GM19463 (cell line): ENCODE measurements at regions not wholly inside any gene's neighbourhood (a gene's known extent, or its start where the extent isn't known, plus 50 kb on each side); places are given as distances from the start of the nearest gene placed in this dataset.

ENCODE experiments used
- ATAC-seq: cut with Tn5 transposase; IDR thresholded peaks from one replicate; pipeline ENCODE4 v1.9.1; 2021; ENCODE audit warnings: mild to moderate bottlenecking, moderate library complexity; ENCODE audit not compliant: unreplicated experiment

DNA sequence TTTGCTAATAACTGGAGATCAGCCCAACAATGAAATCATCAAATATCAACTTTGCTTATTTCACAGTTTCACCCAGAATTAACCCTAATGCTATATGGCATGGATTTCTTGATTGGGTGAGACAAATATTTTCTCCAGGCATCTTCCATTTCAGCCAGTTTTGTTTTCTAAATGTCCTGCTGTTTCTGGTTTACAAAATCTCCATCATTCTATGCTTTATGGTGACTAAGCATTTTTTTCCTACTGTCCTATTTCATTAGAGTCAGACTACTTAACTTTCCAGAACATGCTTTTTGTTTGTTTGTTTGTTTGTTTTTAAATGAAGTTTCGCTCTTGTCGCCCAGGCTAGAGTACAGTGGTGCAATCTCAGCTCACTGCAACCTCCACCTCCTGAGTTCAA is 59.5 kb upstream of the EXOC2 start:
- ATAC-seq, result no peak

DNA sequence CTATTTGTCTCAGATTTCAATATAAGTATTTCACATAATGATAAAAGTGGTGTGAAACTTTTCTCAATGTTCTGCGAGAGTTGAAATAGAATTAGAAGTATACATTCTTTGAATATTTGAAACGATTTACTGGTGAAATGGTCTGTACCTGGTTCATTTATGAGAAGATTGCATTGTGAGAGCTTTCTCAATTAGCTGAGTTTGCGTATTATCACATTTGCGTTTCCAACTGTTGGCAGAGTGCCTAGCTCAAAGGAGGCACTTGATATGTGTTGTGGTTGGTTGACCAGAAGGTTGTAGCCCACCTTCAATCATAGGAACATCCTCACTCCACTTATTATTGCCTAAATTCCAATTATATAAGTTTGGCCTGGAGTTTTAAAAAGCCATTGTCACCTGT is 58.8 kb upstream of the EXOC2 start:
- ATAC-seq, result no peak

DNA sequence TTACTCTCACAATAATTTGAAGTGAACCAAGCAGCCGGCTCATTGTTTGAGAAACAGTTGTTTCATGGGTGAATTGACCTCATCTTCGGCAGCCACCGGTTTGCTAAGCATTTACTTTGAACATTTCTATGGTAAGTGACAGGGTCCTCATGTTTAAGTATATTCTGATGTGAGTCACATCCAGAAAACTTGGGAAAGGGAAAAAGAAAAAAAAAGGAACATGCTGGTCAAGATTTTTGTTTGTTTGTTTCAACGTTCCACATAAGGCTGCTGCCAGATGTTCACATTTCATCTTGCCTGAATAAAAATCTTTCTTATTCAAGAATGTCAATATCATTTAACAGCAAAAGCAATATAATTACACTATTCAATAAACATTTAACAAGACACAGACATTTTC is 55.0 kb upstream of the EXOC2 start:
- ATAC-seq, result no peak

DNA sequence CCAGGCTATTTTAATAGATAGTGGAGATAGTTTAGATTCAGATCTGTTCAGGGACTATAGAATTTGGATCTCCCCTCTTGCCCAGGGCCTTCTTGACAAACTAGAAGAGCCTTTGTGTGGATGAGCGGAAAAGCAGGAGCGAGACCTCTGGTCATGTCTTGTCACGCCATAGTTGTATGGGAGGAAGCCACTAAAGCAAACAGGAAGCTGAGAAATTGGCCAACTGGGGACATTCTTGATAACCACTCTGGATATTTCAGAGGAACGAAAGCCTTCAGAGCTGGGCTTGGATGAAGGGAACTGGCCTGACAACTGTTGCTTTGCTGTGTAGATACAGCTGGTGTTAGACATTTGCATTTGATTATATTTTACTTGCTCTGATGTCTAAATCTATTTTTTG is 54.1 kb upstream of the EXOC2 start:
- no peak for ATAC-seq

DNA sequence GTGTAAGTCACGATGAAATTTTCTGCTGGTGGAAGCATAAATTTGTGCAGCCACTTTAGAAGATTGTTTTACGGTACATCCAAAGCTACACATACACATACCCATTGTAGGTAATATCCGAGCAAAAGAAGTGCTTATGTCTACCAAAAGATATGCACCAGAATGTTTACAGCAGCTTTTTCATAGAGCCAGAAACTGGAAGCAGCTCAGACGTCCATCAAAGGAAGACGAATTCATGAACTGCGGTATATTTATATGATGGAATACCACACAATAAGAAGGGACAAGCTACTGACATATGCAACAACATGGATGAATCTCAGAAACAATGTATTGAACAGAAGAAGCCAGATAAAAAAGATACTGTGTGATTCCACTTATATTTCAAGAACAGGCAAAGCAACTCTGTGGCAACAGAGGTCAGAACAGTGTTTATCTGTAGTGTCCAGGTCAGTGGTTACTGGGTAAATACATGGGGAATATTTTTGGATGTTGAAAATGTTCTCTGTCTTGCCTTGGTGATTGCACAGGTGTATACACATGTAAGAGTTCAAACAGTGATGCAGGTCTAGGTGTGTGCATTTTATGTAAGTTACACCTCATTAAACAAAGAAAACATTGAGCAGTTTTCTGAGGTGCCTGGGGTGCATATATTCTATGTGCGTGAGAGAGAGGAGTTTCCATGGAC is 51.9 kb upstream of the EXOC2 start:
- ATAC-seq, result no peak

DNA sequence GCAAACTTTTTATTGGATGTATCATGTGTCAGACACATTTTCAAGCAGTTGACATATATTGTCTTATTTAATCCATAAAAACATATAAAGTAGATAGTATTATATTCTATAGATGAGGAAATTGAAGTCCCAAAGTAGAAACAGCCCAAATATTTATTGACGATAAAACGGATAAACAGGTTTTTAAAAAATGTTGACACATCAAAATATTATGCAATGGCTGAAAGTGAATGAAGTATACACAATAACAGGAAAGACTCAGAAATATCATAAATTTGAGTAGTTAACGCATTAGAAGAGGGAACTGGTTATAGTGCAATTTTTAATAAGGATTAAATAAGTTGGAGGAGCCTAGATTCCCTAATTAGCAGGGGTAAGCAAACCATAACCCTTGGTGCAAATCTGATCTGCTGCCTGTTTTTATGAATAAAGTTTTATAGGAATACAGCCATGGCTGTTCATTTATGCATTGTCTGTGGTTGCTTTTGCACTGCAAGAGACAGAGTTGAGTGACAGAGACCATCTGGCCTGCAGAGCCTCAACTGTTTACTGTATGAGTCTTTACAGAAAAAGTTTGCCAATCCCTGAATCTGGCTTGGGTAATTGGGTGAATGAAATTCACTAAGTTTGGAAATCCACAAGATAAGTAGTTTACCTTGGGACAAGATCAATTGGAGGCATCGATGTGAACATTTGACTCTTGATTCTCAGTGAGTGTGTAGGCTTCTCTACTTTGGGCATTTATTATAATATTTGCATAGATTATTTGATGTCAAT is 50.6 kb upstream of the EXOC2 start:
- no peak for ATAC-seq
